DND-41 (cell line): ENCODE measurements at regions not wholly inside any gene's neighbourhood (a gene's known extent, or its start where the extent isn't known, plus 50 kb on each side); places are given as distances from the start of the nearest gene placed in this dataset.
"Not testable (repeated sequence)": the region's sequence is repeated elsewhere in the genome, so short reads cannot be mapped to it uniquely, and the experiment has no call there.

Experiments used
- ATAC-seq: fragments of 200-7000 bp; cut with Tn5 transposase; 3 replicates; pipeline ENCODE4 v1.9.1; 2021; ENCODE audit warnings: low read depth; ENCODE audit not compliant: insufficient read depth
- DNase-seq: peaks from one replicate; pipeline ENCODE4 v3.0.0-alpha.2; 2020
- H2AFZ ChIP-seq: 2 replicates; pipeline ENCODE4 v1.6.0; 2012; ENCODE audit warnings: low read depth, low read length
- H3K27ac ChIP-seq: 2 replicates; pipeline ENCODE4 v1.5.1; 2012; ENCODE audit warnings: low read length, inconsistent platforms
- H3K27me3 ChIP-seq: fragments of 200-600 bp; sonication (generic); 2 replicates; pipeline ENCODE4 v1.6.0; 2012; ENCODE audit warnings: low read length, mild to moderate bottlenecking, inconsistent platforms; ENCODE audit not compliant: insufficient read depth, poor library complexity
- H3K36me3 ChIP-seq: 2 replicates; pipeline ENCODE4 v1.5.1; 2012; ENCODE audit warnings: low read length, inconsistent platforms; ENCODE audit not compliant: insufficient read depth
- H3K4me1 ChIP-seq: 2 replicates; pipeline ENCODE4 v1.5.1; 2012; ENCODE audit warnings: mild to moderate bottlenecking, low read length; ENCODE audit not compliant: insufficient read depth
- H3K4me2 ChIP-seq: 2 replicates; pipeline ENCODE4 v1.6.0; 2012; ENCODE audit warnings: mild to moderate bottlenecking, moderate library complexity, low read length, inconsistent platforms; ENCODE audit not compliant: insufficient read depth
- H3K4me3 ChIP-seq, 2 experiments: fragments of 200-600 bp in 1 of 2; shearing (Covaris generic) in 1 of 2; 2 replicates each; pipeline ENCODE4 v1.5.1; 2012 to 2016; ENCODE audit warnings: inconsistent platforms in 2 of 2, low read length in 2 of 2, mild to moderate bottlenecking in 2 of 2, low read depth in 1 of 2, moderate library complexity in 1 of 2
- H3K79me2 ChIP-seq: 2 replicates; pipeline ENCODE4 v1.6.0; 2012; ENCODE audit warnings: low read length, inconsistent platforms; ENCODE audit not compliant: insufficient read depth
- H3K9ac ChIP-seq: 2 replicates; pipeline ENCODE4 v1.6.0; 2012; ENCODE audit warnings: low read depth, mild to moderate bottlenecking, inconsistent platforms, low read length, moderate library complexity
- H3K9me3 ChIP-seq: 2 replicates; pipeline ENCODE4 v1.5.1; 2012; ENCODE audit warnings: low read length, moderate library complexity, mild to moderate bottlenecking, inconsistent platforms; ENCODE audit not compliant: insufficient read depth, severe bottlenecking
- H4K20me1 ChIP-seq: 2 replicates; pipeline ENCODE4 v1.6.0; 2012; ENCODE audit warnings: low read length; ENCODE audit not compliant: insufficient read depth
- CTCF ChIP-seq: IDR thresholded peaks from 2 replicates; pipeline ENCODE4 v1.5.1; 2012; ENCODE audit warnings: borderline replicate concordance, low read length, moderate library complexity, mild to moderate bottlenecking; ENCODE audit not compliant: poor library complexity, severe bottlenecking; ENCODE audit errors: extremely low read depth
- EZH2 ChIP-seq: IDR thresholded peaks from 3 replicates; pipeline ENCODE4 v1.6.1; 2012; ENCODE audit warnings: borderline replicate concordance, low read depth, mild to moderate bottlenecking, moderate library complexity, low read length, inconsistent platforms; ENCODE audit not compliant: severe bottlenecking

- DNase-seq (no peak), ATAC-seq (no peak)
- no peak overlapping the region for H2AFZ ChIP-seq
- no peaks in the 10 kb centered on the region for H4K20me1 ChIP-seq
- no peaks in the 10 kb centered on the region for H3K36me3 ChIP-seq
- H3K79me2 ChIP-seq, result no peaks in the 10 kb centered on the region
- no peaks in the 10 kb centered on the region for H3K9me3 ChIP-seq
- TF ChIP-seq EZH2, result no peak
- no peak for TF ChIP-seq CTCF
- H3K4me3 ChIP-seq, result no peak overlapping the region
- no peaks in the 10 kb centered on the region for H3K4me1 ChIP-seq
- H3K27ac ChIP-seq, result no peak overlapping the region
- no peak overlapping the region for H3K4me2 ChIP-seq
- no peak overlapping the region for H3K9ac ChIP-seq
- H3K27me3 ChIP-seq, result no peaks in the 10 kb centered on the region
Observed at GRCh38 chrX:118239913-118240698, 105.8 kb upstream of the WDR44 start.

- not testable (repeated sequence) for H3K27ac ChIP-seq, H3K9ac ChIP-seq, DNase-seq, H3K36me3 ChIP-seq, H3K79me2 ChIP-seq, H3K4me1 ChIP-seq, H3K4me3 ChIP-seq, ATAC-seq, H3K9me3 ChIP-seq, H3K4me2 ChIP-seq, H3K27me3 ChIP-seq, H4K20me1 ChIP-seq, H2AFZ ChIP-seq
Observed at GRCh38 chrX:118246961-118247360, 98.9 kb upstream of the WDR44 start.

GRCh38 chrX:118249146-118249545 is 96.8 kb upstream of the WDR44 start:
- Histone ChIP-seq H3K79me2 (no peaks in the 10 kb centered on the region), H3K9me3 (no peaks in the 10 kb centered on the region), H3K4me2 (no peak overlapping the region), H3K4me3 (no peak overlapping the region), H3K36me3 (no peaks in the 10 kb centered on the region), H3K27ac (no peak overlapping the region), H2AFZ (no peak overlapping the region), H3K9ac (no peak overlapping the region), H3K27me3 (no peaks in the 10 kb centered on the region), H4K20me1 (no peaks in the 10 kb centered on the region), H3K4me1 (no peaks in the 10 kb centered on the region)
- ATAC-seq, result no peak
- TF ChIP-seq CTCF (no peak), EZH2 (no peak)
- DNase-seq, result no peak

- H3K36me3 ChIP-seq, result no peaks in the 10 kb centered on the region
- H3K4me1 ChIP-seq, result no peaks in the 10 kb centered on the region
- no peak for TF ChIP-seq CTCF
- TF ChIP-seq EZH2, result no peak
- H3K4me3 ChIP-seq, result no peak overlapping the region
- no peak overlapping the region for H3K9ac ChIP-seq
- no peak overlapping the region for H3K4me2 ChIP-seq
- no peaks in the 10 kb centered on the region for H4K20me1 ChIP-seq
- H3K79me2 ChIP-seq, result no peaks in the 10 kb centered on the region
- H3K27ac ChIP-seq, result no peak overlapping the region
- H3K9me3 ChIP-seq, result no peaks in the 10 kb centered on the region
- no peak overlapping the region for H2AFZ ChIP-seq
- ATAC-seq, result no peak
- DNase-seq, result no peak
- H3K27me3 ChIP-seq, result no peaks in the 10 kb centered on the region
Observed at GRCh38 chrX:118250445-118250844, 95.5 kb upstream of the WDR44 start.
